ENCODE measurements at regions not wholly inside any gene's neighbourhood (a gene's known extent, or its start where the extent isn't known, plus 50 kb on each side); places are given as distances from the start of the nearest gene placed in this dataset.

DNA sequence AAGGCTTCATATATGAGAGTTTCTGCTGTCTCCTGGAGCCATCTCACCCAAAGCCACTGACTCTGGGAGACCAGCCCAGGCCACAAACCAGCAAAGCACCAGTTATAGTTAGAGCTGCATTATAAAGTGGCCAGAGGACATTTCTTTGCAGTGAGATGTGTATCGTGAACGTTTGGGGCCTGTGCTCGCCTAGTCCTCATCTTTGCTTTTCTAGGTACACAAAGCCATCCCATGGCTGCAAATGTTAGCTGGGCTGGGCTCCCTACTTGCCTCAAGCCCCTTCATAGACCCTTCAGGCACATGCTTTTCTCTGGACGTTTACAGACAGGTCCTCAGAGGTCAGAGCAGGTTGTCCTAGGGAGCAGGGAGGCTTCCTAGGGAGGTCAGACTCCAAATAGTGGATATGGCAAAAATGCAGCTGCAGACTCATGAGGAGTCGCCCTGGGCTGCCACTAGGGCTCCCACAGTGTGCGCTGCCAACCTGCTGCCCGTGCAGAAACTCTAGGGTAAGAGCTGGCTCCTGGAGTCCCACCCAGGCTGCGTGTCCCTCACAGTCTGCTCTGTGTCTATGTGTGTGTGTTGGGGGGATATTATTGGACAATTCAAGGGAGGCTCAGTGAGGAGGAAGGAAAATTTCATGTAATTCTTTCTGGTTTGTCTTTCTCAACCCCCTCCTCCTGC lies 141.0 kb downstream of the RPIA start:
- ATAC-seq (ENCODE audit: low FRiP score) (no peak), DNase-seq (ENCODE audit: low spot score) (no peak)

DNA sequence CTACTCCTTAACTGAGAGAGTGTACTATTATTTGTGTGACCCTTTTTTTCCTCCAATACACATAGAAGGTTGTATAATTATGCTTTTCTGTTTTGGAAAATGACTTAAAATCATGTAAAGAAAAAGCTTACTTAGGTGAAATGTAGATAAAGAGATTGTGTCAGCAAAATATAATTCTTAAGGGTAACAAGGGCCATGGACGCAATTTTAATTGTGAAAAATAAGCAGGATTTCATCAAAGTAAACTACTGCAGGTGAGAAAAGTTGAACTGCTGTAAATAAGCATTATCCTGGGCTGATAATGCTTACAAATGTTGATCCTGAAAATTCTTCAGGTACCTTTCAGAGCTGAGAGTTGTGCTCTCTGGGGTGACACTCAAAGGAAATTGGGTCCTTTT lies 141.5 kb downstream of the RPIA start:
- DNase-seq (ENCODE audit: low spot score): no peak
- TF ChIP-seq, protein P1, sequence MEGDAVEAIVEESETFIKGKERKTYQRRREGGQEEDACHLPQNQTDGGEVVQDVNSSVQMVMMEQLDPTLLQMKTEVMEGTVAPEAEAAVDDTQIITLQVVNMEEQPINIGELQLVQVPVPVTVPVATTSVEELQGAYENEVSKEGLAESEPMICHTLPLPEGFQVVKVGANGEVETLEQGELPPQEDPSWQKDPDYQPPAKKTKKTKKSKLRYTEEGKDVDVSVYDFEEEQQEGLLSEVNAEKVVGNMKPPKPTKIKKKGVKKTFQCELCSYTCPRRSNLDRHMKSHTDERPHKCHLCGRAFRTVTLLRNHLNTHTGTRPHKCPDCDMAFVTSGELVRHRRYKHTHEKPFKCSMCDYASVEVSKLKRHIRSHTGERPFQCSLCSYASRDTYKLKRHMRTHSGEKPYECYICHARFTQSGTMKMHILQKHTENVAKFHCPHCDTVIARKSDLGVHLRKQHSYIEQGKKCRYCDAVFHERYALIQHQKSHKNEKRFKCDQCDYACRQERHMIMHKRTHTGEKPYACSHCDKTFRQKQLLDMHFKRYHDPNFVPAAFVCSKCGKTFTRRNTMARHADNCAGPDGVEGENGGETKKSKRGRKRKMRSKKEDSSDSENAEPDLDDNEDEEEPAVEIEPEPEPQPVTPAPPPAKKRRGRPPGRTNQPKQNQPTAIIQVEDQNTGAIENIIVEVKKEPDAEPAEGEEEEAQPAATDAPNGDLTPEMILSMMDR (IDR thresholded peaks at IDR 0.05): no peak
- ATAC-seq (ENCODE audit: low FRiP score): no peak

More for the DNA sequence above, 141.0 kb downstream of the RPIA start:
- TF ChIP-seq, protein P1 (IDR thresholded peaks at IDR 0.05): no peak

DNA sequence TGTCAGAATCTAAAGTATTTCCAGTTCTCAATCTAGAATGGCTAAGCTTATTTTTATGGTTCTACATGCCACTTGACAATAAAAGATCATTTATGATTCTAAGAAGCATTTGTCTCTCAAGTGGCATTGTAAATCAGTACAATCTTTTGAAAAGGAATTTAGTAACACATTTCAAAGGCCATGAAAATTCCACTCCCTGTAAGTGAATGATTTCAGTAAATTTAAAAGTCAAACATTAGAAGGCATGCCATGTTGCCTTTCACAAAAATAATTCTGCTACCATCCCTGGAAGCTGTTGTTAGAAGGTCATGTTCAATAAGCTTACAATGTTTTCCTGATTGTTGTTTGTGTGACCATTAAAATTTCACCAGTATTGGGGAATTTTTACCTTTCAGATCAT lies 142.9 kb downstream of the RPIA start:
- DNase-seq (ENCODE audit: low spot score): no peak
- ATAC-seq (ENCODE audit: low FRiP score): no peak

DNA sequence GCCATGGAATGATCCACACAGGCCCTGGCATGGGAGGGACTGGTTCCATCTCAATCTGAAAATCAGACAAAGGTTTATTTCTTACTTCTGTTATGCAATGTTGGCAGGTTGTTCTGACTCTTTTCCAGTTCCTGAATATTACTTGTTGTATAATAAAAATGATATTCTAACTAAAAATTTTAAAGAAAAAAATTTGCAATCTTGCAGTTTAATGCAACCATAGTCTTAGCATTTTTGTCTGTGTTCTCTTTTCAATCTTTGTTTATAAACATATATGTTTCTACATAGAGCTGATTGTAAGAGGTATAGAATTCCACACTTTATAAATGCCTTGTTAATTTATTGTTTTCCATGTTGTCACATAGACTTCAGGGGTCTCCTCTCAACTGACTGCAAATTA lies 143.4 kb downstream of the RPIA start:
- DNase-seq (ENCODE audit: low spot score) (no peak), ATAC-seq (ENCODE audit: low FRiP score) (no peak)
- TF ChIP-seq, protein P1 (IDR thresholded peaks at IDR 0.05): no peak

More for the DNA sequence above, 142.9 kb downstream of the RPIA start:
- TF ChIP-seq, protein P1 (IDR thresholded peaks at IDR 0.05): no peak

DNA sequence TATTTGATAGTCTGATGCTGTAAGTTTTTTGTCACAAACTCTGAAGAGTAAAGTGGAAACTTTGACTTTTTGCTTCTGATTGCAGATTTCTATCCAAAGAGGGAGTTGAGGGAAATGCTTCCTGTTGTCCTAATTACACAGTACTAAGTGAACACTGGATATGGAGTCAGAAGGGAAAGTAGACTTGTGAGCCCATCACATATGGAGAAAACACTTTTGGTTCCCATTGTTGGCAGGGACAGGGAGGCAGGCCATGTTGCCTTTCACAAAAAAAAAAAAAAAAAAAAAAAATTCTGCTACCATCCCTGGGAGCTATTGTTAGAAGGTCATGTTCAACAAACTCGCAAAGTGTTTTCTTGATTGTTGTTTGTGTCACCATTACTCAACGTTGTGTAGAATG lies 144.3 kb downstream of the RPIA start:
- TF ChIP-seq, protein P1 (IDR thresholded peaks at IDR 0.05): no peak
- DNase-seq (ENCODE audit: low spot score): no peak
- ATAC-seq (ENCODE audit: low FRiP score): no peak

DNA sequence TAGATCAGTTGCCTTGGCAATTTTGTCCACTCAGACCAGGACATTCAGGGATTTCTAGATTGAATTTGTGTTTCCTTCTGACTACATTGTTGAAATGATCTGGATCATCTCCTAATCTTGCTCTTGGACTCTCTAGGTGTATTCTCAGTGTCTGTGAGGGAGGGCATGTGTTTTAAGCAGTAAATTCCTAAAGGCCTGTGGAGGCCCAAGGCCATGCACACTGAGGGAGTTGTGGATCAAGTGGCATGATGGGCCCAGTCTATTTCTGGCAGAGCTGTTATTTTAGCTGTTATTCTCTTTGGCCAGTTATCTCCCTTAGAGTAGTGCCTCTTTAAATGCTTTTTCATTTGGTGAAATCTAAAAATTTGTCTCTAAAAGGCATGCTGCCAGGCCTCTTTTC lies 144.9 kb downstream of the RPIA start:
- DNase-seq (ENCODE audit: low spot score): no peak
- no peak for ATAC-seq (ENCODE audit: low FRiP score)
- TF ChIP-seq, protein P1 (IDR thresholded peaks at IDR 0.05): no peak

DNA sequence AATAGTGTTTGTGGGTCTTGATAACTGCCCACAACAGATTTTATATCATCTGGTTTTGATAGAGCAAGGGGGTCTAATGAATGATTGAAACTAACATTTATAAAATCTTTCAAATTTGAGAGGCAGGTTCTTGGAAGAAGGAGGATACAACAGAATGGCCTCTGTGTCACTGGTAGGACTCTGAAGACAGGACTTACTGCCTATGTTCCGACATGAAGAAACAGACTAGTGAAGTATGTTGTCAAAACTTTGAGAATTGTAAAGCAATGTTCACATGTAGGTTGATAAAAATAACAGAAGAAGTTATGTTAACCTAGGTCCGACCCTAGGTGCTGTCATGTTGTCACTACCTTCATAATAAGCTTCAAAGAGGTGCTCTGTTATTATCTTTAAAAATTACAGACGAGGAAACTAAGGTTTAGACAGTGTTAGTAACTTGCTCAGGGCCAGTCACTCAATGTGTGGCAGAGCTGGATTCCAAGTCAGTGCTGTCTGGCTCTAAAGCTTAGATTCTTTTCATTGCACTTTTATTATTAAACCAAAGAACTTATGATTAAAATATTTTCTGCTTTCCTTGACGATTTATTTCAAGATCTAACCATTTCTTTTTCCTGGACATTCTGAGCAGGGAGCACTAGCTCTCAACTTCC lies 146.2 kb downstream of the RPIA start:
- TF ChIP-seq, protein P1 (IDR thresholded peaks at IDR 0.05): no peak
- ATAC-seq (ENCODE audit: low FRiP score) (no peak), DNase-seq (ENCODE audit: low spot score) (no peak)

Measured in omental fat pad (tissue), 3 donors.